Esophagus squamous epithelium (tissue), 5 donors: ENCODE measurements at regions not wholly inside any gene's neighbourhood (a gene's known extent, or its start where the extent isn't known, plus 50 kb on each side); places are given as distances from the start of the nearest gene placed in this dataset.

Source experiments
- DNase-seq: peaks from one replicate; lab custom pipeline; 2025; lab: John Stamatoyannopoulos, UW
- H3K27ac ChIP-seq, 4 donors: fragments of 200-600 bp; sonication (generic); one replicate each; pipeline ENCODE4 v1.5.1; 2016 to 2019; ENCODE audit warnings: mild to moderate bottlenecking in 1 of 4
- H3K27me3 ChIP-seq, 4 donors: fragments of 200-600 bp; sonication (generic); 1 replicate in 3 of 4; 2 replicates in 1 of 4; pipeline versions ENCODE4 v1.5.1 to v1.6.0; 2017 to 2021; ENCODE audit warnings: antibody characterized with exemption in 1 of 4
- H3K36me3 ChIP-seq, 3 donors: fragments of 200-600 bp; sonication (generic); one replicate each; pipeline ENCODE4 v1.5.1; 2016 to 2019
- H3K4me1 ChIP-seq, 3 donors: fragments of 200-600 bp; sonication (generic); one replicate each; pipeline ENCODE4 v1.5.1; 2017 to 2019
- H3K4me3 ChIP-seq, 4 donors: fragments of 200-600 bp; sonication (generic); 1 replicate in 3 of 4; 2 replicates in 1 of 4; pipeline ENCODE4 v1.5.1; 2016 to 2019; ENCODE audit warnings: mild to moderate bottlenecking in 2 of 4, moderate library complexity in 1 of 4
- H3K9me3 ChIP-seq, 3 donors: fragments of 200-600 bp; sonication (generic); one replicate each; pipeline ENCODE4 v1.5.1; 2016 to 2019
- POLR2A ChIP-seq, 4 donors: fragments of 450-650 bp; IDR thresholded peaks; one replicate each; pipeline ENCODE4 v1.6.1; 2017; ENCODE audit warnings: antibody characterized with exemption in 4 of 4, mild to moderate bottlenecking in 4 of 4, moderate library complexity in 3 of 4
- WGBS, 2 donors: methylation state at CpG; one replicate each; pipeline ENCODE4 v1.1.5; 2018; 5-methylcytosine and 5-hydroxymethylcytosine counted together
- intact Hi-C: fragments of 100-400 bp; cut with DNase I; formaldehyde crosslinking; loops from one replicate; pipeline ENCODE4 v1.15.0; 2022
- TF ChIP-seq, protein P1 (sequence below), 6 experiments: fragments of 450-650 bp in 4 of 6; fragments of 200-600 bp in 2 of 6; sonication (generic) in 2 of 6; IDR thresholded peaks; one replicate each; pipeline ENCODE4 v1.5.1; 2016 to 2019; ENCODE audit warnings: antibody characterized with exemption in 6 of 6, mild to moderate bottlenecking in 4 of 6, moderate library complexity in 4 of 6
- donor health status: DM: yes; HTN: yes; CAD: no.

DNA sequence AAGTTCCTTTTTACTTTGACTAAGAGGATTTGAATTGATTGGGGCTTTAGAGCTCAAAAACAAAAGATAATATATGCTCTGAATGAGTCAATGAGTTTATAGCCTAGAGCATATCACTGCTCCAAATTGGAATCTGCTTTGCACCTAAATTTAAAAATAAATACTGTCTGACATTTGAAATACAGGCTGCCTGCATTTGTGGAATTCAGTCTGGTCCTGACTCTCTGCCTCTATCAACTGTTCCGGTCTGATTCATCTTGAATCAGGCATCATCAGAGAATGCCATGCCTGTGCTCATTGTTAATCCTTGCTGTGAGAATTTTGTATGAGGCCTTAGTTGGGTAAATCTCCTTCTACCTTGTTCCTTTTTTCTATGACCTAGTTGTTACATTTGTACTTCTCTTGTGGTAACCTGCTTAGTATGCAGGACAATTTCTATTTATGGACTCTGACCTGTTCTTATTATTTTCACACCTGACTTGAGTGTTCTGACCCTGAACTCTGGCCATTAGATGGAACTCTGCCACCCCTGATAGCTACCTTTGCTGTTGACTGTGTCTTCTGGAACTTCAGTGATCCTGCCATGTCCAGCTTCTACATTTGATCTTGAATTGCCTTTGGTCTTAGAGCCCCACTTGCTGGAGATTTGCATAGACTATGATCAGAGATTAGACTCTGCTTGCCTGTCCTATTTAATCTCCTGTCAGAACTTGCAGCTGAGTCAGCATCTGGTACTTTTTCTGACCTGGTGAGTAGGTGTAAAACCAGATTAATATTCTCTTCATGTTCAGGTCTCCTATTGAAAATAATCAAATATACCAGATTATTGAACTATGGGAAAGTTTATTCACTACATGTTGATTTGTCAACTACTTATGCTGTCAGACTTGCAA, 442.7 kb upstream of the HS3ST5 start:
- Histone ChIP-seq H3K27me3 (no peaks in the 10 kb centered on the region), H3K4me1 (peaks cover 0 to 5% (median 0%) of the 10 kb centered on the region in 3 donors), H3K9me3 (peaks cover 0 to 7% (median 0%) of the 10 kb centered on the region in 3 donors), H3K27ac (no peak overlapping the region), H3K36me3 (no peaks in the 10 kb centered on the region), H3K4me3 (no peak overlapping the region)
- DNase-seq: no peak
- 50 to 75% methylated on average over 1 of the region's 1 CpG for WGBS, 2 donors
- intact Hi-C loops: no loop called here
- TF ChIP-seq, protein P1, sequence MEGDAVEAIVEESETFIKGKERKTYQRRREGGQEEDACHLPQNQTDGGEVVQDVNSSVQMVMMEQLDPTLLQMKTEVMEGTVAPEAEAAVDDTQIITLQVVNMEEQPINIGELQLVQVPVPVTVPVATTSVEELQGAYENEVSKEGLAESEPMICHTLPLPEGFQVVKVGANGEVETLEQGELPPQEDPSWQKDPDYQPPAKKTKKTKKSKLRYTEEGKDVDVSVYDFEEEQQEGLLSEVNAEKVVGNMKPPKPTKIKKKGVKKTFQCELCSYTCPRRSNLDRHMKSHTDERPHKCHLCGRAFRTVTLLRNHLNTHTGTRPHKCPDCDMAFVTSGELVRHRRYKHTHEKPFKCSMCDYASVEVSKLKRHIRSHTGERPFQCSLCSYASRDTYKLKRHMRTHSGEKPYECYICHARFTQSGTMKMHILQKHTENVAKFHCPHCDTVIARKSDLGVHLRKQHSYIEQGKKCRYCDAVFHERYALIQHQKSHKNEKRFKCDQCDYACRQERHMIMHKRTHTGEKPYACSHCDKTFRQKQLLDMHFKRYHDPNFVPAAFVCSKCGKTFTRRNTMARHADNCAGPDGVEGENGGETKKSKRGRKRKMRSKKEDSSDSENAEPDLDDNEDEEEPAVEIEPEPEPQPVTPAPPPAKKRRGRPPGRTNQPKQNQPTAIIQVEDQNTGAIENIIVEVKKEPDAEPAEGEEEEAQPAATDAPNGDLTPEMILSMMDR (IDR thresholded peaks at IDR 0.05): no peak
- no peak for TF ChIP-seq POLR2A (IDR thresholded peaks at IDR 0.05)

DNA sequence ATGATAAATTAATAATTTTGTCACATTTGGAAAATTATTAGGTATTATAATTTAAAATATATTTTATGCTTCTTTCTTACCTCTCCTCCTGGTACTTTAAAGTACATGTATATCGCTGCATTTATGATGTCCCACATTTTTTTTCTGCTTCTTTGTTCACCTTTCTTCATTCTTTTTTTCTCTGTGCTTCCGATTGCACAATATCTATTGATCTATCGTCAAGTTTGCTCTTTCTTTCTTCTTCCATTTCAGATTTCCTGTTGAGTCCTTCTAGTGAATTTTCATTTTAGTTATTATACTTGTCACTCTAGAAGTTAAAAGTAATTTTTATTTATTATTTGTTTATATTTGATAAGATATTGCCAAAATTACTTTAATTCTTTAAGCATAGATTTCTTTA, 441.0 kb upstream of the HS3ST5 start:
- Histone ChIP-seq H3K36me3 (no peaks in the 10 kb centered on the region), H3K27ac (no peak overlapping the region), H3K9me3 (peaks cover 0 to 7% (median 0%) of the 10 kb centered on the region in 3 donors), H3K4me3 (no peak overlapping the region), H3K27me3 (no peaks in the 10 kb centered on the region), H3K4me1 (peaks cover 0 to 5% (median 0%) of the 10 kb centered on the region in 3 donors)
- no peak for TF ChIP-seq POLR2A (IDR thresholded peaks at IDR 0.05)
- TF ChIP-seq, protein P1 (IDR thresholded peaks at IDR 0.05): no peak
- DNase-seq: no peak
- 55 to 70% methylated on average over 3 of the region's 3 CpGs for WGBS, 2 donors
- intact Hi-C loops: no loop called here

DNA sequence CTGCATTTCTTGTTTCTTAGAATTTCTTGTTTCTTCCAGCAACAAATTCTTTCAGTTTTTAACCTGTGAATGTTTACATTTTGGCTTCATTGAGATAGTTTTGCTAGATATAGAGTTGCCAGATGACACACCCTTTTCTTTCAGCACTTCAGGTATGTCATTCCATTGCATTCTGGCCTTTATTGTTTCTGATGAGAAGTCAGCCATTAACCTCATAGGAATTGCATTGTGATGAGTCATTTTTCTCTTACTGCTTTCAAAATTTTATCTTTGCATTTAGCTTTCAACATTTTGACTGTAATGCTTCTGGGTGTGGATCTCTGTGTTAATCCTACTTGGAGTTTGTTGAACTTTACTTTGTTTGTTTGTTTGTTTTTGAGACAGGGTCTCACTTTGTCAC, 440.3 kb upstream of the HS3ST5 start:
- DNase-seq: no peak
- intact Hi-C loops: no loop called here

DNA sequence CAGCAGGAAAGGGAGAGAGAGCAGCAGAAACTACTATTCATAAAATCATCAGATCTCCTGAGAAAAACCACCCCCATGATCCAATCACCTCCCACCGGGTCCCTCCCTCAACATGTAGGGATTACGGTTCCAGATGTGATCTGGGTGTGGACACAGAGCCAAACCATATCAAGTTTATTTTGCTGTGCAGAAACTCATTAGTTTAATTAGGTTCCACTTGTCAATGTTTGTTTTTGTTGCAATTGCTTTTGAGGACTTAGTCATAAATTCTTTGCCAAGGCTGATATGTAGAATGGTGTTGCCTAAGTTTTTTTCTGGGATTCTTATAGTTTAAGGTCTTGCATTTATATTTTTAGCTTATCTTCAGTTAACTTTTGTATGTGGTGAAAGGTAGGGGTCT, 422.0 kb upstream of the HS3ST5 start:
- TF ChIP-seq, protein P1 (IDR thresholded peaks at IDR 0.05): no peak
- TF ChIP-seq POLR2A (IDR thresholded peaks at IDR 0.05): no peak
- no peaks in the 10 kb centered on the region for H3K4me1 ChIP-seq
- WGBS, 2 donors: 67 to 80% methylated on average over 2 of the region's 2 CpGs
- no peak for DNase-seq
- H3K9me3 ChIP-seq: no peaks in the 10 kb centered on the region
- no peak overlapping the region for H3K4me3 ChIP-seq
- intact Hi-C loops: no loop called here
- no peaks in the 10 kb centered on the region for H3K27me3 ChIP-seq
- H3K27ac ChIP-seq: no peak overlapping the region
- no peaks in the 10 kb centered on the region for H3K36me3 ChIP-seq

More for the DNA sequence above, 440.3 kb upstream of the HS3ST5 start:
- peaks cover 0 to 7% (median 0%) of the 10 kb centered on the region in 3 donors for H3K9me3 ChIP-seq
- H3K4me1 ChIP-seq: peaks cover 0 to 5% (median 0%) of the 10 kb centered on the region in 3 donors
- no peaks in the 10 kb centered on the region for H3K36me3 ChIP-seq
- H3K27ac ChIP-seq: no peak overlapping the region
- no peak overlapping the region for H3K4me3 ChIP-seq
- no peaks in the 10 kb centered on the region for H3K27me3 ChIP-seq
- TF ChIP-seq, protein P1 (IDR thresholded peaks at IDR 0.05): no peak
- TF ChIP-seq POLR2A (IDR thresholded peaks at IDR 0.05): no peak

DNA sequence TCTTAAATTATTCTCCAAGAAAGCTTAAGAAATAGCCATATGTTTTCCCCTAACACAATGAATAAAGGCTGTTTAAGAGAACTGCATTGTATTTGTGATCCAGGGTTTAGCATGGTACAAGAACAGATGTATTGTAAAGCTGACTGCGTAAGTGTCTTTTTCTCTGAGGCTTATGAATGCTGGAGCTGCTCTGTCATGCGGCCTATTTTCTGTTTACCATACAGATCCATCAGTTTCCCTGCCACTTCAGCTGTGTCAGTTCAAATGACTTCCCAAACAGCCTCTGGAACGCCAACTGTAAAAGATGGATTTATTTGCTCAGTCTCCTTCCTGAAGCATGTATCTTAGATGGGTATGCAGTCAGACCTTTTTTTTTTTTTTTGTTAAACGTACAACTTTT, 419.3 kb upstream of the HS3ST5 start:
- DNase-seq: no peak
- Histone ChIP-seq H3K36me3 (no peaks in the 10 kb centered on the region), H3K4me1 (no peaks in the 10 kb centered on the region), H3K27ac (no peak overlapping the region), H3K27me3 (no peaks in the 10 kb centered on the region), H3K4me3 (no peak overlapping the region), H3K9me3 (no peaks in the 10 kb centered on the region)
- intact Hi-C loops: no loop called here
- WGBS, 2 donors: 43 to 44% methylated on average over 4 of the region's 4 CpGs
- TF ChIP-seq, protein P1 (IDR thresholded peaks at IDR 0.05): no peak
- TF ChIP-seq POLR2A (IDR thresholded peaks at IDR 0.05): no peak
